ENCODE measurements at regions not wholly inside any gene's neighbourhood (a gene's known extent, or its start where the extent isn't known, plus 50 kb on each side); places are given as distances from the start of the nearest gene placed in this dataset.

GRCh38 chr14:39765676-39766075 lies 333.4 kb upstream of the FBXO33 start:
- ChIA-PET POLR2A (no interaction called here), CTCF (ENCODE audit: low intra/inter-chr PET ratio, low total read pairs) (no interaction called here)
- H3K9ac ChIP-seq (ENCODE audit: insufficient read depth, low read depth, low read length): no peak overlapping the region
- no peaks in the 10 kb centered on the region for H3K79me2 ChIP-seq (ENCODE audit: insufficient read depth, low read length)
- 2% methylated on average over 2 of the region's 2 CpGs for WGBS (ENCODE audit: low lambda C conversion rate)
- no peak for FAIRE-seq
- no TSS peak for BruUV-seq (replicated peaks)
- intact Hi-C loops (cut with micrococcal nuclease; ENCODE audit: unreplicated experiment) (no loop called here), in situ Hi-C loops (cut with HindIII; ENCODE audit: extremely low pct_ligation_motif_present, low pct_unique_long_range_greater_than_20kb) (no loop called here)
- H3K36me3 ChIP-seq (replicated peaks in 1 of 2; ENCODE audit: control insufficient read depth in 1 of 2, insufficient read depth in 2 of 2, low read length in 2 of 2): no peaks in the 10 kb centered on the region
- H4K20me1 ChIP-seq (ENCODE audit: insufficient read depth, low read length): no peaks in the 10 kb centered on the region
- H3K27me3 ChIP-seq (ENCODE audit: control insufficient read depth in 1 of 2, insufficient read depth in 2 of 2, low read length in 2 of 2): peaks cover 0 to 3% of the 10 kb centered on the region in 2 experiments; a peak in 1 of 5 replicates
- DNase-seq (ENCODE audit: low spot score): no peak
- H3K4me1 ChIP-seq (ENCODE audit: insufficient read depth, low read length): peaks cover 19% of the 10 kb centered on the region
- no peak overlapping the region for H3K4me3 ChIP-seq (replicated peaks in 1 of 3; ENCODE audit: insufficient read depth in 1 of 3, low read depth in 2 of 3, low read length in 3 of 3)
- H3K9me3 ChIP-seq (ENCODE audit: low read length): no peaks in the 10 kb centered on the region; the same call in 1 of the 2 replicates
- no peak overlapping the region for H3K27ac ChIP-seq (ENCODE audit: extremely low read length, insufficient read depth, low read length)
- no peak overlapping the region for H3K4me2 ChIP-seq (ENCODE audit: low read depth, low read length)
- ATAC-seq: no peak
- TF ChIP-seq HOXA3 (CRISPR knock-in tag; IDR thresholded peaks at IDR 0.05) (no peak), MBNL3 (CRISPR knock-in tag; conservative IDR thresholded peaks at IDR 0.05) (no peak), SIX1 (CRISPR knock-in tag; IDR thresholded peaks at IDR 0.05; ENCODE audit: borderline replicate concordance) (no peak), ZNF430 (CRISPR knock-in tag; IDR thresholded peaks at IDR 0.05) (peak; percentile 99), MLLT10 (CRISPR knock-in tag; IDR thresholded peaks at IDR 0.05) (no peak), NONO (IDR thresholded peaks at IDR 0.05) (no peak), NONO (CRISPR knock-in tag; conservative IDR thresholded peaks at IDR 0.05) (no peak)
- TF ChIP-seq, protein P1, sequence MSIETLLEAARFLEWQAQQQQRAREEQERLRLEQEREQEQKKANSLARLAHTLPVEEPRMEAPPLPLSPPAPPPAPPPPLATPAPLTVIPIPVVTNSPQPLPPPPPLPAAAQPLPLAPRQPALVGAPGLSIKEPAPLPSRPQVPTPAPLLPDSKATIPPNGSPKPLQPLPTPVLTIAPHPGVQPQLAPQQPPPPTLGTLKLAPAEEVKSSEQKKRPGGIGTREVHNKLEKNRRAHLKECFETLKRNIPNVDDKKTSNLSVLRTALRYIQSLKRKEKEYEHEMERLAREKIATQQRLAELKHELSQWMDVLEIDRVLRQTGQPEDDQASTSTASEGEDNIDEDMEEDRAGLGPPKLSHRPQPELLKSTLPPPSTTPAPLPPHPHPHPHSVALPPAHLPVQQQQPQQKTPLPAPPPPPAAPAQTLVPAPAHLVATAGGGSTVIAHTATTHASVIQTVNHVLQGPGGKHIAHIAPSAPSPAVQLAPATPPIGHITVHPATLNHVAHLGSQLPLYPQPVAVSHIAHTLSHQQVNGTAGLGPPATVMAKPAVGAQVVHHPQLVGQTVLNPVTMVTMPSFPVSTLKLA (IDR thresholded peaks at IDR 0.05): peak; percentile 58; the same call in 1 of the 2 replicates
- TF ChIP-seq, protein P2, sequence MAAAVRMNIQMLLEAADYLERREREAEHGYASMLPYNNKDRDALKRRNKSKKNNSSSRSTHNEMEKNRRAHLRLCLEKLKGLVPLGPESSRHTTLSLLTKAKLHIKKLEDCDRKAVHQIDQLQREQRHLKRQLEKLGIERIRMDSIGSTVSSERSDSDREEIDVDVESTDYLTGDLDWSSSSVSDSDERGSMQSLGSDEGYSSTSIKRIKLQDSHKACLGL (CRISPR knock-in tag; IDR thresholded peaks at IDR 0.05): no peak
- H2AFZ ChIP-seq (ENCODE audit: low read length): no peak overlapping the region

All from HepG2 (cell line).